WERI-Rb-1 (cell line): ENCODE measurements at regions not wholly inside any gene's neighbourhood (a gene's known extent, or its start where the extent isn't known, plus 50 kb on each side); places are given as distances from the start of the nearest gene placed in this dataset.

Experiments
- DNase-seq: peaks from one replicate; pipeline ENCODE4 v3.0.0-alpha.2; 2020
- H3K27ac ChIP-seq: fragments of 250-450 bp; sonication (Bioruptor Pico); 2 replicates; pipeline ENCODE4 v1.5.1; 2020; ENCODE audit warnings: mild to moderate bottlenecking, moderate library complexity
- H3K27me3 ChIP-seq: fragments of 250-450 bp; sonication (Bioruptor Pico); 2 replicates; pipeline ENCODE4 v1.5.1; 2021; ENCODE audit warnings: mild to moderate bottlenecking, low read depth, moderate library complexity; ENCODE audit not compliant: insufficient read depth, severe bottlenecking
- H3K36me3 ChIP-seq: fragments of 250-450 bp; sonication (Bioruptor Pico); 2 replicates; pipeline ENCODE4 v1.5.1; 2020; ENCODE audit warnings: mild to moderate bottlenecking, moderate library complexity
- H3K4me3 ChIP-seq: 2 replicates; pipeline ENCODE4 v1.5.1; 2011; ENCODE audit warnings: low read depth, mild to moderate bottlenecking, control low read depth, low read length
- H3K9me3 ChIP-seq: fragments of 250-450 bp; sonication (Bioruptor Pico); 2 replicates; pipeline ENCODE4 v1.5.1; 2021; ENCODE audit warnings: mild to moderate bottlenecking, moderate library complexity; ENCODE audit not compliant: severe bottlenecking
- CTCF ChIP-seq: IDR thresholded peaks from 2 replicates; pipeline ENCODE4 v1.5.1; 2011; ENCODE audit warnings: low read depth, mild to moderate bottlenecking, control low read depth, inconsistent platforms, low read length

- Histone ChIP-seq H3K4me3 (no peak overlapping the region), H3K27ac (no peak overlapping the region), H3K36me3 (no peaks in the 10 kb centered on the region), H3K9me3 (no peaks in the 10 kb centered on the region), H3K27me3 (no peaks in the 10 kb centered on the region)
- peak; percentile 1 for DNase-seq
- no peak for TF ChIP-seq CTCF
Observed at GRCh38 chr14:104263675-104264358, 125.4 kb downstream of the KIF26A start.

DNA sequence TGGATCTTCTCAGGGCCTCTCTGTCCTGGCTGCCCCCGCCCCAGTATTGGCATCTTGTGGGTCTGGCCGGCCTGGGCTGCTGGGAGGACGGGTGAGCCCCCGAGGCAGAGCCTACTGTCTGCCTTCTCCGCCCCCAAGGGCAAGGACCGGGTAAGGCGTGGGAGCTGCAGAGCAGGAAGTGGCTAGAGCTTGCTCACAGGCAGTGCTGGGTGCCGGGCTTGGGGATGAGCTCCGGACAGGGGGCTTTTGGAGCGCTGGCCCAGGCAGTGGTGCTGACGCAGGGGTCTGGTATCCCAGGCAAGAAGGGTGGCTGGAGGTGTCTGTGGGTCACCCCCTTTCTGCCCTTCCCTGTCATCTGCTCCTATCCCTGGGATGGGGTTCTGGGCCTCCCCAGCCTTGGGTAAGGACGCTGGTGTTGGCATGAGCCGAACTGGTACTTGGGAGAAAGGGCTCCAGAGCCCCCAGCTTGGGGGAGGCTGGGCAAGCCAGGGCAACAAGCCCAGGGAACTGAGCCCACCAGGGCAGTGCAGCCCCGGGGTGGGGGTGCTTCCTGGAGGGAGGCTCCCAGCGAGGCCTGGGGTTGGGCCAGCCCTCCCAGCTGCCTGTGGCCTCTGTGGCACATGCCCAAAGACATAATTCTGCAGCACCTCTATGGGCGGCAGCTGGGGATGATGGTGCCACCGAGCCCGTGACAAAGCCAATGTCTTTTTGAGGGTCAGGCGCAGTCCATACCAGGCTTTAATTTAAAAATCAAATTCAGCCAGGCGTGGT, 126.3 kb downstream of the KIF26A start:
- no peak overlapping the region for H3K27ac ChIP-seq
- no peaks in the 10 kb centered on the region for H3K27me3 ChIP-seq
- TF ChIP-seq CTCF, result no peak
- H3K9me3 ChIP-seq, result no peaks in the 10 kb centered on the region
- no peak overlapping the region for H3K4me3 ChIP-seq
- DNase-seq, result no peak
- no peaks in the 10 kb centered on the region for H3K36me3 ChIP-seq

DNA sequence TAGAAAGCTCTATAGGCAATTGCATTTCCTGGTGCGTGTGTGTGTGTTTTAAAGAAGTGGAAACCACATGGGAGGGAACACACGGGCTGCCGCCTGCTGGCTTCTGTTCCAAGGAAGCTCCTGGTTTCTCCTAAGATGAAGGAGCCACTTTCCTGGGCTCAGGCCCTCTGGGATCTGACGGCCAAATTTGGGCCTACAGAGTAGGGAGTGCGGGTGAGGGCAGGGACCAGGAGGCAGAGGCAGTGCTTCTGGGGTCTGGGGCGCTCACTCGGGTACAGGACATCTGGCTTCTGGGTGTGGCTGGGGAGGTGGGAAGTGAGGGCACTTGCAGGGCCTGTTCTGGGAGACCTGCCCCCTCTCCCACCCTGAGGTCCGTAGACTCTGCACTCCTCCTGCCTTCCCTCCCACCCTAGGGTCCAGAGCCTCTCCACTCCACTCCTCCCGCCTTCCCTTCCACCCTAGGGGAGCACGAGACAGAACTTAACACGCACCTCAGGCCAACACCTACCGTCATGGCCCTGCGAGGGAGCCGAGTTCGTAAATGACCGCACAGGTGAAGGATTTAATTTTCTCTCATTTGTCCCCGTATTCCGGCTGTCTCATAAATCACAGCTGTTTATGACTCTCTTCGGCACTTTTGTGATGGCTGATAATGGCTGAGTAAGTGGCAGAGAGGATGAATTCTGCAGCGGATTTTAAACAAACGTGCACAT, 127.7 kb downstream of the KIF26A start:
- Histone ChIP-seq H3K36me3 (no peaks in the 10 kb centered on the region), H3K4me3 (no peak overlapping the region), H3K9me3 (no peaks in the 10 kb centered on the region), H3K27me3 (no peaks in the 10 kb centered on the region), H3K27ac (no peak overlapping the region)
- no peak for TF ChIP-seq CTCF
- no peak for DNase-seq

GRCh38 chr14:104266631-104267575, 128.5 kb downstream of the KIF26A start:
- DNase-seq, result no peak
- H3K27ac ChIP-seq, result no peak overlapping the region
- no peaks in the 10 kb centered on the region for H3K36me3 ChIP-seq
- H3K4me3 ChIP-seq, result no peak overlapping the region
- H3K9me3 ChIP-seq, result no peaks in the 10 kb centered on the region
- no peak for TF ChIP-seq CTCF
- H3K27me3 ChIP-seq, result no peaks in the 10 kb centered on the region

GRCh38 chr14:104267895-104268294, 129.5 kb downstream of the KIF26A start:
- H3K27me3 ChIP-seq, result no peaks in the 10 kb centered on the region
- DNase-seq, result peak; percentile 0
- no peaks in the 10 kb centered on the region for H3K36me3 ChIP-seq
- H3K27ac ChIP-seq, result no peak overlapping the region
- no peak overlapping the region for H3K4me3 ChIP-seq
- no peaks in the 10 kb centered on the region for H3K9me3 ChIP-seq
- TF ChIP-seq CTCF, result no peak
